Muscle of leg (tissue), 3 donors: ENCODE measurements at regions not wholly inside any gene's neighbourhood (a gene's known extent, or its start where the extent isn't known, plus 50 kb on each side); places are given as distances from the start of the nearest gene placed in this dataset.
A peak's percentile ranks its signal among the peaks of the same experiment; 100 is the strongest.

Source experiments
- DNase-seq: peaks from one replicate; pipeline ENCODE4 v3.0.0; 2013
- H3K27ac ChIP-seq: one replicate; pipeline ENCODE4 v1.5.1; 2013; ENCODE audit warnings: mild to moderate bottlenecking, low read length, control low read depth
- H3K27me3 ChIP-seq: one replicate; pipeline ENCODE4 v1.6.1; 2013; ENCODE audit warnings: low read length; ENCODE audit not compliant: control insufficient read depth, insufficient read depth
- H3K36me3 ChIP-seq: one replicate; pipeline ENCODE4 v1.6.1; 2013; ENCODE audit warnings: low read length; ENCODE audit not compliant: control insufficient read depth, insufficient read depth
- H3K4me1 ChIP-seq: one replicate; pipeline ENCODE4 v1.6.1; 2013; ENCODE audit warnings: low read length; ENCODE audit not compliant: control insufficient read depth, insufficient read depth
- H3K4me3 ChIP-seq: one replicate; pipeline ENCODE4 v1.5.1; 2013; ENCODE audit warnings: low read length, control low read depth
- H3K9me3 ChIP-seq: replicated peaks from 2 replicates; pipeline ENCODE4 v1.6.1; 2013; ENCODE audit warnings: low read depth, low read length; ENCODE audit not compliant: control insufficient read depth
- WGBS: methylation state at CpG from one replicate; pipeline ENCODE4 v1.1.5; 2013; ENCODE audit warnings: missing lambda C conversion rate; ENCODE audit not compliant: insufficient coverage; 5-methylcytosine and 5-hydroxymethylcytosine counted together

DNA sequence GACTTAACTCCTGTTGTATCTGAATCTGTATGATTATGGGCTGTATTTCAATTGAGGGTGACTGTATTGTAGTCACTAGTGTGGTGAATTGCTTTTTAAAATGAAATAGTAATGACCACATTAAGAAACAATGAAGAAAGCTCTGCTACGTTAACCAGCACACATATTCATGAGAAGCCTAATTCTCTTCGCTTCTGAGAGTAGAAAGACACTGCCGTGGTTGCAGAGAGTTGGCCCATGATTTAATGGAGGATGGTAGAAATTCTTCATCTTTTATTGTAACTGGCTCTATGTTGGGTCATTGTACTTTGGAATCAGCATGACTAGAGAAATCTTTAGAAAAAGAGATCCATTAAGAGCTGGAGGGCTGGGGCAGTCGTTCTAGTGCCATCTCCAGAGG, 451.5 kb downstream of the PCDH17 start:
- H3K27ac ChIP-seq: no peak overlapping the region
- no peak for DNase-seq
- WGBS: 20% methylated on average over 1 of the region's 4 CpGs
- no peaks in the 10 kb centered on the region for H3K36me3 ChIP-seq
- no peaks in the 10 kb centered on the region for H3K27me3 ChIP-seq
- H3K9me3 ChIP-seq: no peaks in the 10 kb centered on the region
- no peaks in the 10 kb centered on the region for H3K4me1 ChIP-seq
- H3K4me3 ChIP-seq: no peak overlapping the region

DNA sequence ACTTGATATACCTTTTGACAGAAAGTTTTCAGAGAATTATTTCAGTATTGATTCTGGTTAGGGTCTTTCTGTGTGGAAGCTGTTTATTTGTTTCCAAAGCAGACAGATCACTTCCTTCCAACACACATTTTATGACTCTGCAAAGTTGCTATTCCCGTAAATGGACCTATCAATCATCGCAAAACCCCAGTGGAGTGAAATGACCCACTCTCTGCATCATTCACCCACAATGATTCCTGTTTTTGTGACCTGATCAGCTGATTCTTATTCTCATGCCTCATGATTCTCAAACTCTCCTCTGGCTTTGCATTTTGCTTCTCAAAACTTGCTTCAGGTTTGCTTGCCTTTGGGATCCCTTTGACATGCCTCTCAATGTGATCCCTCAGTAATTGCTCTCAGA, 453.7 kb downstream of the PCDH17 start:
- no peaks in the 10 kb centered on the region for H3K9me3 ChIP-seq
- no peaks in the 10 kb centered on the region for H3K27me3 ChIP-seq
- WGBS: no CpG with 5 or more reads among the region's 2 CpGs
- no peak overlapping the region for H3K27ac ChIP-seq
- DNase-seq: no peak
- no peak overlapping the region for H3K4me3 ChIP-seq
- H3K36me3 ChIP-seq: no peaks in the 10 kb centered on the region
- no peaks in the 10 kb centered on the region for H3K4me1 ChIP-seq

DNA sequence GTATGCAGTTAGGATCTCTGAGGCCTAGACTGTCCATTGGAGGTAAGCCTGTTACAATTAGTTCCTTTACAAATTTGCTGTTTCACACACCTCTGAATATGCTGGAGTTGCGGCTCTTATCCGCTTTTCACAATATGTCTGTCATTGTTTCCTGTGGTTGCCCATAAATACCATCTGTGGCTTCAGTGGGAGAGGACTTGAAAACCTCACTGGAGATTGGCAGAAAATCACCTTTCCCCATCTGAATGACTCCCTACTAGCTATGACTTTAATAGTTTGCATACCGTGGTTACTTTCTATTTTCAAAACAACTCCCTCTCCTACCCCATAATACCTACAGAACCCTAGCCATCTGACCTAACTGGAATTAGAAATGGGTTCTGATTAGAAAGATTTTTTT, 454.3 kb downstream of the PCDH17 start:
- Histone ChIP-seq H3K27ac (no peak overlapping the region), H3K36me3 (no peaks in the 10 kb centered on the region), H3K27me3 (no peaks in the 10 kb centered on the region), H3K4me3 (no peak overlapping the region), H3K4me1 (no peaks in the 10 kb centered on the region), H3K9me3 (no peaks in the 10 kb centered on the region)
- DNase-seq: no peak
- no CpG with 5 or more reads among the region's 3 CpGs for WGBS

DNA sequence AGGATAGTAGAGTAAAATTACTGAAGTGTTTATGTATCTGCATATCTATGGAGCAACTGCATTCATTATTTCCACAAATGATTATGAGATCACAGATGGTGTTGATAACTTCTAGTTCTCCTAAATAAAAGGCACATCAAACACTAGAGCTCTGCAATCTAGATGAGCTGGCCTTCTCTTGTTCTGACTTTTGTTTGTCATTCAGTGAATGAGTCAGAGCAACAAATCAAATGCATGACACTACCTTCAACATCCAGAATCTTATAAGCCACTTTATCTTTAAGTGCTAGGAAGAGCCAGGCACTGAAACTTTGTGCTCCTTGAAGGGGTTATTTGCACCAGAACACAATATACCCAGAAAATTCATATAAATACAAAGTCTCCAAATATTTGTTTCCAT, 456.0 kb downstream of the PCDH17 start:
- no peaks in the 10 kb centered on the region for H3K27me3 ChIP-seq
- H3K27ac ChIP-seq: no peak overlapping the region
- no peaks in the 10 kb centered on the region for H3K4me1 ChIP-seq
- H3K9me3 ChIP-seq: no peaks in the 10 kb centered on the region
- H3K4me3 ChIP-seq: no peak overlapping the region
- no peaks in the 10 kb centered on the region for H3K36me3 ChIP-seq
- DNase-seq: no peak

DNA sequence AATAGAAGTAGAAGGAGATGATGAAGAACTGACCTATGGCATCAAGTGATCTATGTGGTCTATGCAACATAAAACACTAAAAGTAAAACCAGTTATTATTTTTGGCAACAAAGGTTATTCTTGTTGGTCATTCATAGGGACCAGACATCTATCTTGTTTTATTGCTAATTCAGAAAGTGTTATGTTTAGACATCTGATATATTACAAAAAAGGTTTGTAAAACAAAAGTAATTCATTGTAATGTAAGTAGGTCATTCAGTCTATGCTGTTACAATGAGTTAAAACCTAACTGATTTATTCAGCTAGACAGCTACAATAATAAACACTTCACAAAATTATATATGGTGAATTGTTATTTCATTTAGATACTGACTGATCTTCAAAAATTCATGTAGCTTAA, 461.9 kb downstream of the PCDH17 start:
- Histone ChIP-seq H3K27ac (no peak overlapping the region), H3K27me3 (no peaks in the 10 kb centered on the region), H3K4me3 (no peak overlapping the region), H3K4me1 (no peaks in the 10 kb centered on the region), H3K36me3 (no peaks in the 10 kb centered on the region), H3K9me3 (peaks cover 4% of the 10 kb centered on the region)
- DNase-seq: no peak

DNA sequence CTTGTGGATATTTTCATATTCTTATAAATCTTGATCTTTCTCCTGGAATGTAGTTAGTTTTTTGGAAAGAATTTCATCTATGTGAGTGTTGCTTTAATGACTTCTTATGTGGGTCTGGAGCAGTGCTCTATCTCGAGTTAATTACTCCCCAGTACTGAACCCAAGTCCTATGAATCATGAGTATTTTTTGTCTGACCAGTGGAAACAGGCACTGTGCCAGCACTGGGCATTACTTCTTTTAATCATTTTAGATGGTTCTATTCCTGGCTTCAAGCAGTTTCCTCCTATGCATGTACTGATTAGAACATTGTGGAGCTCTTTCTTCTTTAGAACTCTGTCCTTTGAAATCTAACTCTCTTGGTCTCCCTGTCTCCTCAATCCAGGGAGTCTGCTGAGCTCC, 466.3 kb downstream of the PCDH17 start:
- Histone ChIP-seq H3K9me3 (peaks cover 4% of the 10 kb centered on the region), H3K4me3 (no peak overlapping the region), H3K36me3 (no peaks in the 10 kb centered on the region), H3K27ac (no peak overlapping the region), H3K27me3 (no peaks in the 10 kb centered on the region), H3K4me1 (no peaks in the 10 kb centered on the region)
- DNase-seq: no peak
- WGBS: no CpG with 5 or more reads among the region's 1 CpG

DNA sequence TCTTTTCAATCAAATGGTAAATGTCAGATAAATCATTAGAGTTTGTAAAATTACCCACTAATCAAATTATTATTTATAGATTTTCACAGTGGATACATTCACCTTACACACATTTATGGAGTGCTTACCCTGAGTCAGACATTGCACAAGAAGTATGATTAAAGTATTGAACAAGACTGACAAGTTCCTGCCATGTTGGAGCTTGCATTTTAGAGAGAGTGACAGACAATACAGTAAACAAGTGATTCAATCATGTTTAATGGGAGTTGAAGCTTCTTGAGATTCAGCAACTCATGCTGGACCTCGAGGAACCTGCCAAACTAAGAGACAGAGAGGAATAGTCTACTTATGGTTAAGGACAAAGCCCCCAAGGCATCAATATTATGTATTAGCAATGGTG, 487.8 kb downstream of the PCDH17 start:
- no peak overlapping the region for H3K4me3 ChIP-seq
- no peaks in the 10 kb centered on the region for H3K9me3 ChIP-seq
- no peaks in the 10 kb centered on the region for H3K27me3 ChIP-seq
- H3K4me1 ChIP-seq: no peaks in the 10 kb centered on the region
- WGBS: no CpG with 5 or more reads among the region's 1 CpG
- H3K36me3 ChIP-seq: no peaks in the 10 kb centered on the region
- H3K27ac ChIP-seq: no peak overlapping the region
- no peak for DNase-seq

DNA sequence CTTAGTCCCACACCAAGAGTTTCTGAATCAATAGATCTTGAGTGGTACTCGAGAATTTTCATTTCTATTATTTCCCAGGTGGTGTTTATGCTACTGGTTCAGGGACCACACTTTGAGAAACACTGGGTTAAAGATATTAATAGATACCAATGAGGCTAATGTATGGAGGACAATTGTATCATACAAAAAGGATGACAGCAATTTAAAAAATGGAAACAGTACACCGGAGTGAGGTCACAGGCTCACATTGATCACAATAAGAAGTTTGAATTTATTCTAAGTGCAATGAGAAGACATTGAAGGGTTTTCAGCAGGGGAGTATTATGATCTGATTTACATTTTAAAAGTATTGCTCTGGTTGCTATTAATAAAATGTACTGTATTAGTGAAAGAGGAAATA, 488.3 kb downstream of the PCDH17 start:
- WGBS: 90% methylated on average over 1 of the region's 2 CpGs
- H3K9me3 ChIP-seq: no peaks in the 10 kb centered on the region

DNA sequence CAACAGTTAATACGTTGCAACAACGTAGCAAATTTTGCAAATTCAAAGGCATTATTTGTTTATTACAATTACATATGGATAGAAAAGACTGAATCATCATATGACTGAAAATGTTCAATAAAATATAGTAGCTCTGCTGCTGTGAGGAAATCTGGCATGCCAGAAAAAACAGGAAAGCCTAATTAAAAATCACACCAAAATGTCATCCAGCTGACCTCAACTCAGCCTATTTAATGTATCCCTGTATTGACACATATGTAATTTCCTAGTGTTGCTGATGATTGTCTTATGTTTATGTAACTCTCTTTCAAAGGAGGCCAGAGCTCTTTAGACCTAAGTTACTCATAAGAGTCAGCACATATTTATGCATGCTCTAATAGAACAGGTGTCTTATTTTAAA, 495.0 kb downstream of the PCDH17 start:
- H3K27ac ChIP-seq: no peak overlapping the region
- no peak overlapping the region for H3K4me3 ChIP-seq
- no peaks in the 10 kb centered on the region for H3K27me3 ChIP-seq
- H3K4me1 ChIP-seq: no peaks in the 10 kb centered on the region
- peak; percentile 2 for DNase-seq
- H3K9me3 ChIP-seq: peaks cover 3% of the 10 kb centered on the region
- H3K36me3 ChIP-seq: no peaks in the 10 kb centered on the region
- no CpG with 5 or more reads among the region's 2 CpGs for WGBS

More for the DNA sequence above, 488.3 kb downstream of the PCDH17 start:
- Histone ChIP-seq H3K4me3 (no peak overlapping the region), H3K27me3 (no peaks in the 10 kb centered on the region), H3K27ac (no peak overlapping the region), H3K36me3 (no peaks in the 10 kb centered on the region), H3K4me1 (no peaks in the 10 kb centered on the region)
- DNase-seq: no peak

DNA sequence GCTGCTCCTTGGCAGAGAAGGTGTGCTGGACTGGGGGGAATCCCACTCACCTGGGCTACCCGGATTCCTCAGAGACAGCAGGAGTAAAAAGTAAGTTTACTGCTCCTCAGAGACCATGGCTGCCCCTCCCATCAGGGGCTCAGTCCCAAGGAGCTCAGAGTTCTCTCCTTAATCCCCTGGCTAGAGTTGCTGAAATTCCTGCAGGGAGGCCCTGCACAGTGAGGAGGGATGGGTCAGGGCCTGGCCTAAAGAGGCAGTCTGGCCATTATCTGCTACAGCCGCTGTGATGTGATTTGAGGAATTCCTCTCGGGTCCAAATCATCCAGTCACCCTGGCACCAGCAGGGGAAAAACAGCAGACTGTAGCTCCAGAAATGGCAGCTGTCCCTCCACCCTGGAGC, 502.5 kb downstream of the PCDH17 start:
- DNase-seq: no peak
- Histone ChIP-seq H3K36me3 (no peaks in the 10 kb centered on the region), H3K27ac (no peak overlapping the region), H3K9me3 (peaks cover 6% of the 10 kb centered on the region), H3K27me3 (no peaks in the 10 kb centered on the region), H3K4me1 (no peaks in the 10 kb centered on the region), H3K4me3 (no peak overlapping the region)
- 68% methylated on average over 3 of the region's 3 CpGs for WGBS

DNA sequence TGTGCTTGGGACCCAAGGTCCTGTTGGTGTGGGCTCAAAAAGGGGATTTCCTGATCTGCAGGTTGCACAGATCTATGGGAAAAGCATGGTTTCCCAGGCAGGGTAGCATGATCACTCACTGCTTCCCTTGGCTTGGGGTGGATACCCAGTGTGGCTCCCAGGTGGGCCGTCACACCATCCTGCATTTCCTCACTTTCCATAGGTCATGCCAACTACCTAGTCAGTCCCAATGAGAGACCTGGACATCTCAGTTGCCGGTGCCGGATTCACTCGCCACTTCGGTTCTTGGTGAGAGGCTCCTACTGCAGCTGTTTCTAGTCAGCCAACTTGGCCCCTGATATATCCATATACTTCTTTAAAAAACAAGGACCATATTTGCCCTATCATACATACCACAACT, 503.0 kb downstream of the PCDH17 start:
- WGBS: 98% methylated on average over 5 of the region's 5 CpGs

More for the DNA sequence above, 503.0 kb downstream of the PCDH17 start:
- no peak for DNase-seq
- H3K27ac ChIP-seq: no peak overlapping the region
- H3K9me3 ChIP-seq: peaks cover 6% of the 10 kb centered on the region
- no peak overlapping the region for H3K4me3 ChIP-seq
- no peaks in the 10 kb centered on the region for H3K36me3 ChIP-seq
- H3K4me1 ChIP-seq: no peaks in the 10 kb centered on the region
- H3K27me3 ChIP-seq: no peaks in the 10 kb centered on the region
